Fibroblast of lung (primary cell): ENCODE measurements at regions not wholly inside any gene's neighbourhood (a gene's known extent, or its start where the extent isn't known, plus 50 kb on each side); places are given as distances from the start of the nearest gene placed in this dataset.

Experiments
- EZH2 ChIP-seq: IDR thresholded peaks from 2 replicates; pipeline ENCODE4 v1.5.1; 2012; ENCODE audit warnings: low read length, control low read depth, mild to moderate bottlenecking; ENCODE audit errors: missing control alignments
- TF ChIP-seq, protein P1 (sequence below), 2 donors: IDR thresholded peaks in 1 of 2; conservative IDR thresholded peaks in 1 of 2; 1 replicate in 1 of 2; 2 replicates in 1 of 2; pipeline ENCODE4 v1.5.1; 2011 to 2012; ENCODE audit warnings: low read length in 2 of 2, control low read depth in 1 of 2, inconsistent platforms in 1 of 2, low read depth in 1 of 2, mild to moderate bottlenecking in 1 of 2

DNA sequence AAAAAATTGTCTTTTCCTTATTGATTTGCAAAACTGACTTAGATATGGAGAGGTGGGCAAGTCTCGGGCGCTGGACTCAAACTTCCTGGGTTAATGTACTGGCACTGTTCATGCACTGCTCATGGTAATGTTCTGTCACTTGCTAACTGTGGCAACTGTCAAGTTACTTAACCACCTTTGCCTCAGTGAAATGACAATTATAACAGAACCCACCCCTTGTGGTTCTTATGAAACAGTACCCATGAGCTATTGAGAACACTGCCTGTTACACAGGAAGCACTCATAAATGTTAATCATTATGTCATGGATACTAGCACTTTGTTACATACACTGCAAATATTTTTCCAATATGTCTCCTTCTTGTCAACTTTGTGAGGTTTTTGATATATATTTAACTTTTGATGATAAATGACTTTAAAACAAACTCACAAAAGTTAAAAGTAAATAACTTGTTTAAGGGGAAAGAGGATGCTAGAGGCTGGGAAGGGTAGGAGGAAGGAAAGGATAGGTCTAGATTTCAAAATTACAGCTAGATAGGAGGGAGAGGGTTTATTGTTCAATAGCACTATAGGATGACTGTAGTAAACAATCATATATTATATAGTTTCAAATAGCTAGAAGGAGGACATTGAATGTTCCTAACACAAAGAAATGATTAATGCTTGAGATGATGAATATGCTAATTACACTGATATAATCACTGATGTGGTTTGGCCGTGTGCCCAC is 342.5 kb downstream of the ADGRL2 start:
- TF ChIP-seq, protein P1, sequence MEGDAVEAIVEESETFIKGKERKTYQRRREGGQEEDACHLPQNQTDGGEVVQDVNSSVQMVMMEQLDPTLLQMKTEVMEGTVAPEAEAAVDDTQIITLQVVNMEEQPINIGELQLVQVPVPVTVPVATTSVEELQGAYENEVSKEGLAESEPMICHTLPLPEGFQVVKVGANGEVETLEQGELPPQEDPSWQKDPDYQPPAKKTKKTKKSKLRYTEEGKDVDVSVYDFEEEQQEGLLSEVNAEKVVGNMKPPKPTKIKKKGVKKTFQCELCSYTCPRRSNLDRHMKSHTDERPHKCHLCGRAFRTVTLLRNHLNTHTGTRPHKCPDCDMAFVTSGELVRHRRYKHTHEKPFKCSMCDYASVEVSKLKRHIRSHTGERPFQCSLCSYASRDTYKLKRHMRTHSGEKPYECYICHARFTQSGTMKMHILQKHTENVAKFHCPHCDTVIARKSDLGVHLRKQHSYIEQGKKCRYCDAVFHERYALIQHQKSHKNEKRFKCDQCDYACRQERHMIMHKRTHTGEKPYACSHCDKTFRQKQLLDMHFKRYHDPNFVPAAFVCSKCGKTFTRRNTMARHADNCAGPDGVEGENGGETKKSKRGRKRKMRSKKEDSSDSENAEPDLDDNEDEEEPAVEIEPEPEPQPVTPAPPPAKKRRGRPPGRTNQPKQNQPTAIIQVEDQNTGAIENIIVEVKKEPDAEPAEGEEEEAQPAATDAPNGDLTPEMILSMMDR (conservative IDR thresholded peaks at IDR 0.05 in 1 of 2, IDR thresholded peaks at IDR 0.05 in 1 of 2; ENCODE audit: low read depth in 1 of 2, low read length in 2 of 2) = no peak
- TF ChIP-seq EZH2 = no peak
